ENCODE measurements at regions not wholly inside any gene's neighbourhood (a gene's known extent, or its start where the extent isn't known, plus 50 kb on each side); places are given as distances from the start of the nearest gene placed in this dataset.

- peaks cover 45% of the 10 kb centered on the region for H3K27me3 ChIP-seq (ENCODE audit: insufficient read depth, low read length)
- no peak overlapping the region for H3K4me3 ChIP-seq (ENCODE audit: low read depth, low read length)
These were observed 56.8 kb downstream of the IFNG start for GRCh38 chr12:68102731-68103130.

GRCh38 chr12:68102163-68102562, 57.4 kb downstream of the IFNG start:
- no peaks in the 10 kb centered on the region for H3K36me3 ChIP-seq (ENCODE audit: insufficient read depth, low read length)
- peaks cover 51% of the 10 kb centered on the region for H3K27me3 ChIP-seq (ENCODE audit: insufficient read depth, low read length)
- H2AFZ ChIP-seq (ENCODE audit: low read length, unreplicated experiment): no peak overlapping the region
- no peak overlapping the region for H3K27ac ChIP-seq (ENCODE audit: low read depth, low read length)
- H3K79me2 ChIP-seq (ENCODE audit: control insufficient read depth, insufficient read depth, low read length, unreplicated experiment): no peaks in the 10 kb centered on the region
- no peaks in the 10 kb centered on the region for H3K4me1 ChIP-seq (ENCODE audit: control insufficient read depth, insufficient read depth, low read length, unreplicated experiment)
- no peak overlapping the region for H3K4me3 ChIP-seq (ENCODE audit: low read depth, low read length)

More at GRCh38 chr12:68102731-68103130, 56.8 kb downstream of the IFNG start:
- no peak overlapping the region for H2AFZ ChIP-seq (ENCODE audit: low read length, unreplicated experiment)
- H3K27ac ChIP-seq (ENCODE audit: low read depth, low read length): no peak overlapping the region
- H3K36me3 ChIP-seq (ENCODE audit: insufficient read depth, low read length): no peaks in the 10 kb centered on the region
- no peaks in the 10 kb centered on the region for H3K79me2 ChIP-seq (ENCODE audit: control insufficient read depth, insufficient read depth, low read length, unreplicated experiment)
- no peaks in the 10 kb centered on the region for H3K4me1 ChIP-seq (ENCODE audit: control insufficient read depth, insufficient read depth, low read length, unreplicated experiment)

- no peaks in the 10 kb centered on the region for H3K4me1 ChIP-seq (ENCODE audit: control insufficient read depth, insufficient read depth, low read length, unreplicated experiment)
- peaks cover 64% of the 10 kb centered on the region for H3K27me3 ChIP-seq (ENCODE audit: insufficient read depth, low read length)
- no peaks in the 10 kb centered on the region for H3K79me2 ChIP-seq (ENCODE audit: control insufficient read depth, insufficient read depth, low read length, unreplicated experiment)
- H3K36me3 ChIP-seq (ENCODE audit: insufficient read depth, low read length): no peaks in the 10 kb centered on the region
- H2AFZ ChIP-seq (ENCODE audit: low read length, unreplicated experiment): no peak overlapping the region
- no peak overlapping the region for H3K27ac ChIP-seq (ENCODE audit: low read depth, low read length)
- no peak overlapping the region for H3K4me3 ChIP-seq (ENCODE audit: low read depth, low read length)
These were observed 59.3 kb downstream of the IFNG start for GRCh38 chr12:68100241-68100640.

- Histone ChIP-seq H3K4me3 (ENCODE audit: low read depth, low read length) (no peak overlapping the region), H3K4me1 (ENCODE audit: control insufficient read depth, insufficient read depth, low read length, unreplicated experiment) (no peaks in the 10 kb centered on the region), H3K27me3 (ENCODE audit: insufficient read depth, low read length) (peaks cover 72% of the 10 kb centered on the region), H3K36me3 (ENCODE audit: insufficient read depth, low read length) (no peaks in the 10 kb centered on the region), H3K79me2 (ENCODE audit: control insufficient read depth, insufficient read depth, low read length, unreplicated experiment) (no peaks in the 10 kb centered on the region), H2AFZ (ENCODE audit: low read length, unreplicated experiment) (no peak overlapping the region), H3K27ac (ENCODE audit: low read depth, low read length) (no peak overlapping the region)
These were observed 60.6 kb downstream of the IFNG start for GRCh38 chr12:68098939-68099338.

GRCh38 chr12:68097386-68097785, 62.2 kb downstream of the IFNG start:
- Histone ChIP-seq H3K4me1 (ENCODE audit: control insufficient read depth, insufficient read depth, low read length, unreplicated experiment) (no peaks in the 10 kb centered on the region), H3K27me3 (ENCODE audit: insufficient read depth, low read length) (peaks cover 64% of the 10 kb centered on the region), H2AFZ (ENCODE audit: low read length, unreplicated experiment) (no peak overlapping the region), H3K4me3 (ENCODE audit: low read depth, low read length) (no peak overlapping the region), H3K27ac (ENCODE audit: low read depth, low read length) (no peak overlapping the region), H3K36me3 (ENCODE audit: insufficient read depth, low read length) (no peaks in the 10 kb centered on the region), H3K79me2 (ENCODE audit: control insufficient read depth, insufficient read depth, low read length, unreplicated experiment) (no peaks in the 10 kb centered on the region)

- no peak overlapping the region for H3K4me3 ChIP-seq (ENCODE audit: low read depth, low read length)
- peaks cover 50% of the 10 kb centered on the region for H3K27me3 ChIP-seq (ENCODE audit: insufficient read depth, low read length)
- H3K27ac ChIP-seq (ENCODE audit: low read depth, low read length): no peak overlapping the region
- no peaks in the 10 kb centered on the region for H3K36me3 ChIP-seq (ENCODE audit: insufficient read depth, low read length)
- H3K4me1 ChIP-seq (ENCODE audit: control insufficient read depth, insufficient read depth, low read length, unreplicated experiment): no peaks in the 10 kb centered on the region
- H3K79me2 ChIP-seq (ENCODE audit: control insufficient read depth, insufficient read depth, low read length, unreplicated experiment): no peaks in the 10 kb centered on the region
- H2AFZ ChIP-seq (ENCODE audit: low read length, unreplicated experiment): no peak overlapping the region
These were observed 64.7 kb downstream of the IFNG start for GRCh38 chr12:68094645-68095395.

- H3K79me2 ChIP-seq (ENCODE audit: control insufficient read depth, insufficient read depth, low read length, unreplicated experiment): no peaks in the 10 kb centered on the region
- H3K27me3 ChIP-seq (ENCODE audit: insufficient read depth, low read length): peaks cover 47% of the 10 kb centered on the region
- no peak overlapping the region for H3K4me3 ChIP-seq (ENCODE audit: low read depth, low read length)
- H3K36me3 ChIP-seq (ENCODE audit: insufficient read depth, low read length): no peaks in the 10 kb centered on the region
- no peaks in the 10 kb centered on the region for H3K4me1 ChIP-seq (ENCODE audit: control insufficient read depth, insufficient read depth, low read length, unreplicated experiment)
- H2AFZ ChIP-seq (ENCODE audit: low read length, unreplicated experiment): no peak overlapping the region
- no peak overlapping the region for H3K27ac ChIP-seq (ENCODE audit: low read depth, low read length)
These were observed 65.3 kb downstream of the IFNG start for GRCh38 chr12:68094195-68094594.

GRCh38 chr12:68092976-68093375, 66.6 kb downstream of the IFNG start:
- Histone ChIP-seq H2AFZ (ENCODE audit: low read length, unreplicated experiment) (no peak overlapping the region), H3K4me3 (ENCODE audit: low read depth, low read length) (no peak overlapping the region), H3K27ac (ENCODE audit: low read depth, low read length) (no peak overlapping the region), H3K36me3 (ENCODE audit: insufficient read depth, low read length) (no peaks in the 10 kb centered on the region), H3K79me2 (ENCODE audit: control insufficient read depth, insufficient read depth, low read length, unreplicated experiment) (no peaks in the 10 kb centered on the region), H3K27me3 (ENCODE audit: insufficient read depth, low read length) (peaks cover 40% of the 10 kb centered on the region), H3K4me1 (ENCODE audit: control insufficient read depth, insufficient read depth, low read length, unreplicated experiment) (no peaks in the 10 kb centered on the region)

GRCh38 chr12:68089101-68089500, 70.4 kb downstream of the IFNG start:
- Histone ChIP-seq H3K4me3 (ENCODE audit: low read depth, low read length) (no peak overlapping the region), H2AFZ (ENCODE audit: low read length, unreplicated experiment) (no peak overlapping the region), H3K79me2 (ENCODE audit: control insufficient read depth, insufficient read depth, low read length, unreplicated experiment) (no peaks in the 10 kb centered on the region), H3K36me3 (ENCODE audit: insufficient read depth, low read length) (no peaks in the 10 kb centered on the region), H3K4me1 (ENCODE audit: control insufficient read depth, insufficient read depth, low read length, unreplicated experiment) (no peaks in the 10 kb centered on the region), H3K27ac (ENCODE audit: low read depth, low read length) (no peak overlapping the region), H3K27me3 (ENCODE audit: insufficient read depth, low read length) (peaks cover 19% of the 10 kb centered on the region)

GRCh38 chr12:68086019-68086603, 73.4 kb downstream of the IFNG start:
- H3K36me3 ChIP-seq (ENCODE audit: insufficient read depth, low read length): no peaks in the 10 kb centered on the region
- H2AFZ ChIP-seq (ENCODE audit: low read length, unreplicated experiment): no peak overlapping the region
- peaks cover 13% of the 10 kb centered on the region for H3K27me3 ChIP-seq (ENCODE audit: insufficient read depth, low read length)
- no peak overlapping the region for H3K4me3 ChIP-seq (ENCODE audit: low read depth, low read length)
- H3K79me2 ChIP-seq (ENCODE audit: control insufficient read depth, insufficient read depth, low read length, unreplicated experiment): no peaks in the 10 kb centered on the region
- no peaks in the 10 kb centered on the region for H3K4me1 ChIP-seq (ENCODE audit: control insufficient read depth, insufficient read depth, low read length, unreplicated experiment)
- no peak overlapping the region for H3K27ac ChIP-seq (ENCODE audit: low read depth, low read length)

GRCh38 chr12:68081561-68081960, 78.0 kb downstream of the IFNG start:
- peaks cover 22% of the 10 kb centered on the region for H3K27me3 ChIP-seq (ENCODE audit: insufficient read depth, low read length)
- no peak overlapping the region for H2AFZ ChIP-seq (ENCODE audit: low read length, unreplicated experiment)
- H3K36me3 ChIP-seq (ENCODE audit: insufficient read depth, low read length): no peaks in the 10 kb centered on the region
- H3K27ac ChIP-seq (ENCODE audit: low read depth, low read length): no peak overlapping the region
- no peak overlapping the region for H3K4me3 ChIP-seq (ENCODE audit: low read depth, low read length)
- H3K4me1 ChIP-seq (ENCODE audit: control insufficient read depth, insufficient read depth, low read length, unreplicated experiment): no peaks in the 10 kb centered on the region
- no peaks in the 10 kb centered on the region for H3K79me2 ChIP-seq (ENCODE audit: control insufficient read depth, insufficient read depth, low read length, unreplicated experiment)

All from ACC112 (cell line).